Thyroid gland (tissue), 4 donors: ENCODE measurements at regions not wholly inside any gene's neighbourhood (a gene's known extent, or its start where the extent isn't known, plus 50 kb on each side); places are given as distances from the start of the nearest gene placed in this dataset.

Source experiments
- CTCF ChIP-seq, 6 experiments: fragments of 200-600 bp in 3 of 6; fragments of 450-650 bp in 3 of 6; sonication (generic) in 3 of 6; IDR thresholded peaks; one replicate each; pipeline ENCODE4 v1.5.1; 2016 to 2019; ENCODE audit warnings: antibody characterized with exemption in 6 of 6, mild to moderate bottlenecking in 2 of 6, inconsistent platforms in 1 of 6, moderate library complexity in 1 of 6
- POLR2A ChIP-seq, 2 donors: fragments of 450-650 bp; IDR thresholded peaks; one replicate each; pipeline ENCODE4 v1.6.1; 2017; ENCODE audit warnings: antibody characterized with exemption in 2 of 2, mild to moderate bottlenecking in 2 of 2, moderate library complexity in 1 of 2

GRCh38 chr9:19700699-19701098 lies 88.1 kb downstream of the SLC24A2 start:
- TF ChIP-seq CTCF (IDR thresholded peaks at IDR 0.05) (no peak), POLR2A (IDR thresholded peaks at IDR 0.05) (no peak)
